ENCODE measurements at regions not wholly inside any gene's neighbourhood (a gene's known extent, or its start where the extent isn't known, plus 50 kb on each side); places are given as distances from the start of the nearest gene placed in this dataset.

DNA sequence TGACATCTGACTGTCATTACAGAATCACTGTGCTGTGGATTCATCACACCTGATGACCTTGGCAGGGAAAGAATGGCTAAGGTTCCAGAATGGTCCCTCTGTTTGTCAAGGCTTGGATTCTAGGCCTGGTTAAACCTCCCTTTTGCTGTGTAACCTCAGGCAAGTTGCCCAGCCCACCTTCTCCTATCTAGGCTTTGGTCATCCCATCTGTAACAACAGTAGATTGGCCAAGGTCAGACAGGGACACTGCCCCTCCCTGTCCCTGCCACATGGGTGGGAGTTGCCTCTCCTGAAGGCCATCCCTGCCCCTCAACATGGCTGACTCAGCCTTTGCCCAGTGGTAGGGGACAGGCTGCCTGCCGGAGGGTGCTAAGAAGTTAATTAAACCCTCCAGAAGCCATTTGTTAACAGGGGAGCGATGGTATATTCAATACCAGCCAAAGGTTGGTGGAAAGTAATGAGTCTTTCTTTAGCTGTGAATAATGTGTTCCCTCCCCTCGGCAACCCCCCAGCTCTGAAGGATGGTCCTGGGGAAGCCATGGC, 149.8 kb upstream of the PCBD1 start:
- TF ChIP-seq, protein P1, sequence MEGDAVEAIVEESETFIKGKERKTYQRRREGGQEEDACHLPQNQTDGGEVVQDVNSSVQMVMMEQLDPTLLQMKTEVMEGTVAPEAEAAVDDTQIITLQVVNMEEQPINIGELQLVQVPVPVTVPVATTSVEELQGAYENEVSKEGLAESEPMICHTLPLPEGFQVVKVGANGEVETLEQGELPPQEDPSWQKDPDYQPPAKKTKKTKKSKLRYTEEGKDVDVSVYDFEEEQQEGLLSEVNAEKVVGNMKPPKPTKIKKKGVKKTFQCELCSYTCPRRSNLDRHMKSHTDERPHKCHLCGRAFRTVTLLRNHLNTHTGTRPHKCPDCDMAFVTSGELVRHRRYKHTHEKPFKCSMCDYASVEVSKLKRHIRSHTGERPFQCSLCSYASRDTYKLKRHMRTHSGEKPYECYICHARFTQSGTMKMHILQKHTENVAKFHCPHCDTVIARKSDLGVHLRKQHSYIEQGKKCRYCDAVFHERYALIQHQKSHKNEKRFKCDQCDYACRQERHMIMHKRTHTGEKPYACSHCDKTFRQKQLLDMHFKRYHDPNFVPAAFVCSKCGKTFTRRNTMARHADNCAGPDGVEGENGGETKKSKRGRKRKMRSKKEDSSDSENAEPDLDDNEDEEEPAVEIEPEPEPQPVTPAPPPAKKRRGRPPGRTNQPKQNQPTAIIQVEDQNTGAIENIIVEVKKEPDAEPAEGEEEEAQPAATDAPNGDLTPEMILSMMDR (IDR thresholded peaks at IDR 0.05), result no peak
- no peak for TF ChIP-seq POLR2A (IDR thresholded peaks at IDR 0.05)
